H1 (cell line): ENCODE measurements at regions not wholly inside any gene's neighbourhood (a gene's known extent, or its start where the extent isn't known, plus 50 kb on each side); places are given as distances from the start of the nearest gene placed in this dataset.

Source experiments
- CBX8 ChIP-seq: fragments of 300-800, 300-1000 bp; sonication (generic); IDR thresholded peaks from 2 replicates; pipeline ENCODE4 v1.7.1; 2016; ENCODE audit warnings: low read depth, low read length, borderline replicate concordance
- HDAC6 ChIP-seq: IDR thresholded peaks from one replicate; pipeline ENCODE4 v1.7.1; 2012; ENCODE audit warnings: low read depth, mild to moderate bottlenecking, inconsistent platforms, low read length, moderate library complexity
- KDM4A ChIP-seq: IDR thresholded peaks from one replicate; pipeline ENCODE4 v1.7.1; 2012; ENCODE audit warnings: low read depth, mild to moderate bottlenecking, moderate library complexity, low read length, inconsistent platforms; ENCODE audit not compliant: severe bottlenecking
- POLR2A ChIP-seq, 2 experiments: IDR thresholded peaks; 1 replicate in 1 of 2; 2 replicates in 1 of 2; pipeline ENCODE4 v1.6.1; 2011; ENCODE audit warnings: low read depth in 2 of 2, low read length in 2 of 2, mild to moderate bottlenecking in 2 of 2; ENCODE audit errors: control extremely low read depth in 1 of 2
- RXRA ChIP-seq: IDR thresholded peaks from 2 replicates; pipeline ENCODE4 v1.6.1; 2011; ENCODE audit warnings: low read depth, mild to moderate bottlenecking, low read length, moderate library complexity; ENCODE audit not compliant: insufficient read depth
- YY1 ChIP-seq: IDR thresholded peaks from 2 replicates; pipeline ENCODE4 v1.6.1; 2011; ENCODE audit warnings: low read depth, mild to moderate bottlenecking, low read length

DNA sequence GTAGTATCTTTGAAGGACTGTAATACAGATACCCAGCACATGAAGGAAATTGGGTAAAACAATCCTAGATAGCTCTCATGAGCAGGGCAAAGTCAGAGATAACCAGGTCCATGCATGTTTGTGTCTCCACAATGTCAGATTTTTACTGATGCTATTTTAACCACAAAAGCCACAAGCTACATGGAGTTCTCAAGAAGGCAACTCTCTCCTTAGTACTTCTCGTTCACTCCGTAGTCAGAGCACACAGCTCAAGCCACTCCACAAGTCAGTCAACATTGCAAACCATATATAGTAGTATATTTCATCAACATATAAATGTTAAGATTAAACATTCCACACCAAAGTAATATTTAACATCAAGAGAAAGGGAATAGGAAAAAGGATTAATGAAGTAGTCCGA, 98.0 kb upstream of the PIK3CG start (continued):
- TF ChIP-seq KDM4A, result no peak
- no peak for TF ChIP-seq YY1
- no peak for TF ChIP-seq HDAC6
- TF ChIP-seq RXRA, result no peak
- TF ChIP-seq POLR2A (IDR thresholded peaks at IDR 0.05; ENCODE audit: control extremely low read depth in 1 of 2, low read depth in 2 of 2, low read length in 2 of 2), result no peak
- TF ChIP-seq CBX8, result no peak
